T-helper 1 cell treated with Interleukin-12 subunit alpha and Interleukin-12 subunit beta and Interleukin-4 antibody, amounts not matched to agents 30 μg/mL and 1 μg/mL, for 36 hours (primary cell): ENCODE measurements at regions not wholly inside any gene's neighbourhood (a gene's known extent, or its start where the extent isn't known, plus 50 kb on each side); places are given as distances from the start of the nearest gene placed in this dataset.
"Not testable (repeated sequence)": the region's sequence is repeated elsewhere in the genome, so short reads cannot be mapped to it uniquely, and the experiment has no call there.

Experiments
- H3K27ac Mint-ChIP-seq: one replicate; pipeline ENCODE4 v1.8.0; 2021; ENCODE audit warnings: mild to moderate bottlenecking, mixed read lengths
- H3K27me3 Mint-ChIP-seq: one replicate; pipeline ENCODE4 v1.8.0; 2021; ENCODE audit warnings: low read depth, mixed read lengths
- H3K36me3 Mint-ChIP-seq: one replicate; pipeline ENCODE4 v1.8.0; 2021; ENCODE audit warnings: low read depth, mixed read lengths
- H3K4me1 Mint-ChIP-seq: one replicate; pipeline ENCODE4 v1.8.0; 2021; ENCODE audit warnings: low read depth, mixed read lengths
- H3K4me3 Mint-ChIP-seq: one replicate; pipeline ENCODE4 v1.8.0; 2021; ENCODE audit warnings: mild to moderate bottlenecking, moderate library complexity, mixed read lengths
- H3K9me3 Mint-ChIP-seq: one replicate; pipeline ENCODE4 v1.8.0; 2021; ENCODE audit warnings: mixed read lengths

DNA sequence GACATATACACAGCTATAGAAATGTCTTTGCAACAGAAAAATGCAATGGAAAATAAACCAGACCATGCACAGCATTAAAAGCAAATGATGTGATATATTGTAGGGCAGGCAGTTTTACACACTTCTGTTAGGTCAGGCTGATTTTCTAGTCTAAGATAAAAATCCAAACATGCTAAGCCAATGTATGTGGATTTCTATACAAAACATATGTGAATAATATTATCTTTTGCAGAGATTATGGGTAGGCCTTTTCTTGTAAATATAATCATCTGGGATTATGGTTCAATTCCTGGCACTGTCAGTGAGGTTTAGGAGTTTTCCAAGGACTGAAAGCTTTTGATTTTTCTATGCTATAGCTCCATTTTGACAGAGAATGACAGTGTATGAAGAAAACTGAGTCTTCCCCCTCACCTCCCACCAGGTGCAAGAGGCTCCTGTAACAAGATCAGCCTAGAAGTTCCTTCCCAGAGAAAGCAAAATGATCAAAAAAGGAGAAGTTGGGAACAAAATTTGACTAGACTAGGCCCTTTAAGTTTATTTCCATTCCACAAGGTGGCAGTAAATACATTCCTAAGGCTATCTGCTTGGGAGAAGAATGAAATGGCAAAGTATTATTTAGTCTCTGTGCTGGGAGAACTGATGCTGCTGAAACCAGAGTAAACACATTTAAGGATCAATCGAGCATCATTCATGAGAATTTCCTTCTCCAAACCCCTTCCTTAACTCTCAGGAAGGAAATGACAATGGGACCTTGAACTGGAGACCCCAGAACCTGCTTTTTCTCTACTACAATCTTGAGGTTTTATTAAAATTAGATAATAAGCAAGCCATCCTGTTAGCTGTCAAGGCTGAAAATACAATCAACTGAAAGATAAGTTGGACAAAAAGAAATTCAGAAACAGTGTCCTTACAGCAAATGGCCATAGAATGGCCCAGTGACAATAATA lies 133.0 kb upstream of the TUT7 start:
- H3K4me1 Mint-ChIP-seq, result peaks cover 4% of the 10 kb centered on the region
- H3K36me3 Mint-ChIP-seq, result no peaks in the 10 kb centered on the region
- H3K9me3 Mint-ChIP-seq, result no peaks in the 10 kb centered on the region
- H3K27ac Mint-ChIP-seq, result no peak overlapping the region
- no peaks in the 10 kb centered on the region for H3K27me3 Mint-ChIP-seq
- no peak overlapping the region for H3K4me3 Mint-ChIP-seq

DNA sequence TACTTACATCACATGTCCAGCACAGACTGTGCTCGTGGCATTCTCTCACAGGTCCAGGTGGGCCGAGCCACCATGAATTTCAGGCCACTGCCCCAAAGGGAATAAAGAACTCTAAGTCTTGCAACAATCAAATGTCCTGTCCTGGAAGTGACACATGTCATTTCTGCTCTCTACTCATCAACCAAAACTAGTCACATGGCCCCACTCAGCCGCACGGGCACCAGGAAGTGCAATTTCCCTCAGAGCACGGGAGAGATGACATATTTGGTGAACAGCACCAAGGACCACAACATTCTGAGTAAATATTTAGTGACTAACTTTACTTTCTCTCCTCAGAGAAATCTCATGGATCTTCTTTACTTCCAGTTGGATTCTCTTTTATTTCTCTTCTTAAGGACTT lies 131.1 kb upstream of the TUT7 start:
- no peak overlapping the region for H3K27ac Mint-ChIP-seq
- H3K27me3 Mint-ChIP-seq, result no peaks in the 10 kb centered on the region
- peaks cover 4% of the 10 kb centered on the region for H3K4me1 Mint-ChIP-seq
- no peak overlapping the region for H3K4me3 Mint-ChIP-seq
- H3K9me3 Mint-ChIP-seq, result no peaks in the 10 kb centered on the region
- no peaks in the 10 kb centered on the region for H3K36me3 Mint-ChIP-seq

DNA sequence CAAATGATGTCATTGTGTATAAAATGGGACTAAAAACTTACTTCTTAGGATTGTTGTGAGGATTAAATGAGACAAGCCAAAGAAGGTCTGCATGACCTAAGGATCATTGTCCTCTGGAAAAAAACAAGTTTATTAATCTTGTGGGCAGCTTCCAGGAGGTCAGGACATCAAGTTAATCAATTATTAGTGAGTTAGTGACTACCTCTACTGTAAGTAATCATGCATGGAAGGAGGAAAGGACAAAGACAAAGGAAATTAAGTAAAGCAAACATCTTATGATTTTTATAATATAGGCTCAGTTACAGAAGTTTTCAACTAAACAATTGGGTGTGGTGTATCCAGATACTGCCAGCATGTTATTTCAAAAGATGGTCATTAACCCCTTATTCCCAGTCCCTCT lies 129.3 kb upstream of the TUT7 start:
- no peaks in the 10 kb centered on the region for H3K9me3 Mint-ChIP-seq

DNA sequence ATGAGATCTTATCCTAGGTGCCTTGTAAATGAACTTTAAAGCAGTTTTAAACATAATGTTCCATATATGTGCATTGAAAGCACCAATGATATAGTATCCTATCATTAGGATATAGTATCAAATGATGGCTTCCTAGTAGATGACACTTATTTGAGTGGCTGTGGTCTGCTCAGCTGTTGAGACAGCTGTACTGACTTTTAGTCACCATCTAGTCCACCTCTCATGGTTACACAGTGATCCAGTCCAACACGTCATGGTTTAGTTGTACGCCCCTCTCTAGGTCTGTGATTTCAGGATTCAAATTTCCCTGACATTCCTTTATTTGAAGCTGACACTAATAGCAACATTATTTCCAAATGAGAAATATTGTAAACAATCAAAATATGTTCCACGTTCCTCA lies 127.3 kb upstream of the TUT7 start:
- Mint-ChIP-seq H3K27ac (no peak overlapping the region), H3K4me3 (no peak overlapping the region), H3K27me3 (peaks cover 9% of the 10 kb centered on the region)

More for the DNA sequence above, 129.3 kb upstream of the TUT7 start:
- Mint-ChIP-seq H3K4me1 (peaks cover 4% of the 10 kb centered on the region), H3K36me3 (no peaks in the 10 kb centered on the region), H3K27me3 (peaks cover 3% of the 10 kb centered on the region), H3K27ac (no peak overlapping the region), H3K4me3 (no peak overlapping the region)

DNA sequence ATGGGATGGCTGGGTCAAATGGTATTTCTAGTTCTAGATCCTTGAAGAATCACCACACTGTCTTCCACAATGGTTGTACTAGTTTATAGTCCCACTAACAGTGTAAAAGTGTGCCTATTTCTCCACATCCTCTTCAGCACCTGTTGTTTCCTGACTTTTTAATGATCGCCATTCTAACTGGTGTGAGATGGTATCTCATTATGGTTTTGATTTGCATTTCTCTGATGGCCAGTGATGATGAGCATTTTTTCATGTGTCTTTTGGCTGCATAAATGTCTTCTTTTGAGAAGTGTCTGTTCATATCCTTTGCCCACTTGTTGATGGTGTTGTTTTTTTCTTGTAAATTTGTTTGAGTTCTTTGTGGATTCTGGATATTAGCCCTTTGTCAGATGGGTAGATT lies 121.0 kb upstream of the TUT7 start:
- H3K9me3 Mint-ChIP-seq, H3K27ac Mint-ChIP-seq, H3K27me3 Mint-ChIP-seq, H3K36me3 Mint-ChIP-seq, H3K4me1 Mint-ChIP-seq, H3K4me3 Mint-ChIP-seq: not testable (repeated sequence)

More for the DNA sequence above, 127.3 kb upstream of the TUT7 start:
- Mint-ChIP-seq H3K36me3 (no peaks in the 10 kb centered on the region), H3K9me3 (no peaks in the 10 kb centered on the region), H3K4me1 (peaks cover 4% of the 10 kb centered on the region)

DNA sequence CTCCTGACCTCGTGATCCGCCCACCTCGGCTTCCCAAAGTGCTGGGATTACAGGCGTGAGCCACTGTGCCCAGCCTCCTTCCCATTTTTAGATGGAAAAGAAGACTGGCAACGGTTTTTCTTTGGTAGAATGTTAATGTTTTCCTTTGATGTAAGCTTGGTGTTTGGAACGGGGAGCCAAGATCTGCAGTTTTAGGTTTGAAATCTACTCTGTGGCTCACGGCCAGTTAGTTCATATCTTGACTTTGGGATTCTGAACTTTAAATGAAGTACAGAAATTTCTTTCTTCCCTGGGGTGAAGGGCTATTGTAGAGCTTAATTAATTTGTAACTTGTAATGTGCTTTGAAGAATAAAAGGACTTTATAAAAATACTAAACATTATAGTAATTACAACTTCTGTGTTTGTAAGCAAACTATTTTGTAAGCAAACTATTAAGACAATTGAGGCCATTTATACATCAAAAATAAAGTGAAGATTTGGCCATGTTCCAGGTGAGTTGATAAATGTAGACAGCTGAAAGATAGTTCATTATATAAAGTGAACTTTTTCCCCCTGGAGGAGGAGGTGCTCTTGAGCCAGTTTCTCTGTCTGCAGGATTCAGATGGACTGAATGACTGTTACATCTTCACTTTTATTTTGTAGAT lies 117.1 kb upstream of the TUT7 start:
- Mint-ChIP-seq H3K27ac (no peak overlapping the region), H3K4me3 (no peak overlapping the region), H3K9me3 (no peaks in the 10 kb centered on the region), H3K4me1 (no peaks in the 10 kb centered on the region), H3K27me3 (peaks cover 3% of the 10 kb centered on the region), H3K36me3 (no peaks in the 10 kb centered on the region)

DNA sequence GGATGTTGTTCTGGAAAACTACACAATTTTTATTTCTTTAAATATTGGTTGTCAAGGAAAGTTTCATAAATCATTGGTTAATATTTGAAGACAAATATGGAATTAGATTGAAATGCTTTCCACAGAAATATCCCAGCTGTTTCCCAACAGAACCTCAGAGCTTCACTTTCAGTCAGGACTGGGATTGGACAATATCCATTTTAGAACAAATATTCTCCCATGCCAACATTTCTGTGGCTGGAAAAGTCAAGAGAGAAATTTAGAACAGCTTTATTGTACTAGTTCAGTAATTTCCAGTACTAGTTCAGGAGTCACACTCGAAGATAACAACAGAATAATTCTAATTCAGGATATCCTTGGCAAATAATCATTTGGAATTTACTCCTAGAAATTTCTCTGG lies 116.1 kb upstream of the TUT7 start:
- Mint-ChIP-seq H3K27ac (no peak overlapping the region), H3K4me3 (no peak overlapping the region), H3K27me3 (peaks cover 3% of the 10 kb centered on the region), H3K4me1 (no peaks in the 10 kb centered on the region), H3K9me3 (no peaks in the 10 kb centered on the region), H3K36me3 (no peaks in the 10 kb centered on the region)

DNA sequence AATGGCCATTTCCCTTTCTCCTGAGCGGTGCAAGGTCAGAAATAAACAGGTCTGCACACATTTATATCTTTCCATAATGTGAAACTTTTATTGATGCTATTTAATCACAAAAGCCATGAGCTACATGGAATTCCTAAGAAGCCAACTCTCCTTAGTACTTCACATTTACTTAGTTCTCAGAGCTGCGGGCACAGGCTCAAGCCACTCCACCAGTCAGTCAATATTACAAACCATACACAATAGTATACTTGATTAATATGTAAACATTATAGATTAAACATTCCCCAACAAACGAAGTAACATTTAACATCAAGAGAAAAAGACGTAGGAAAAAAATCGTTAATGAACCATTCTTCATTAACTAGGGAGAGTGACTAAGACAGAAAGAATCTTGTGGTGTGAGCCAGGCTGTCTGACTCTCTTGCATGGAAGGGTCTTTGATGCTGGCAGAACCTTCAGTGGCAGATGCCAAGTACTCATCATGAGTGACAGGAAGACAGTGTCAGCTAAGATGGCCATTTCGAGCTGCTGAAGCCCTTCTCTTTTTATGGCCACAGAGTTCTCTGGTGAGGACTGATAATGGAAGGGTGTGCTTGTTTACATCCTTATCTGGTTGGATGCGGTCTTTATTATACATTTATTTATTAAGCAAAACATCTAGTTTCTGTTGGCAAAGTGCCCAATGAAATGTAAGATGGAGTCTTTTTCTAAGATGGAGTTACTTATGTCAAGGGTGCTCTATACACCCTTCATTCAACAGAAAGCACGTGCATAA lies 115.5 kb upstream of the TUT7 start:
- Mint-ChIP-seq H3K27me3 (peaks cover 3% of the 10 kb centered on the region), H3K9me3 (no peaks in the 10 kb centered on the region), H3K36me3 (no peaks in the 10 kb centered on the region), H3K4me3 (no peak overlapping the region), H3K4me1 (no peaks in the 10 kb centered on the region), H3K27ac (no peak overlapping the region)

DNA sequence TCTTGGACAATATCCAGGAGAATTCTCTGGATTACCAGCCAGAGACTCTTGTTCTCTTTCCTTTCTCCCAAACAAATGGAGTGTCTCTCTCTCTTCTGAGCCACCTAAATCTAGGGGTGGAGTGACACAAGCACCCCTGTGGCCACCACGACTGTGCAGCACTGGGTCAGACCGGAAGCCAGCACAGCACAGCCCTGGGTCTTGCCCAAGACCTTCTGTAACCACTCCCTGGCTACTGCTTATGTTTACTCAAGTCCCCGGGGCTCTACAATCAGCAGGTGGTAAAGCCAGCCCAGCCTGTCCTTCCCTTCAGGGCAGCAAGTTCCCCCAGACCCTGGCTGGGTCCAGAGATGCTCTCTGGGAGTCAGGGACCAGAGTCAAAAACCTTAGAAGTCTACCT lies 110.0 kb upstream of the TUT7 start:
- Mint-ChIP-seq H3K4me3 (no peak overlapping the region), H3K9me3 (no peaks in the 10 kb centered on the region), H3K36me3 (no peaks in the 10 kb centered on the region), H3K27ac (no peak overlapping the region), H3K4me1 (no peaks in the 10 kb centered on the region), H3K27me3 (peaks cover 5% of the 10 kb centered on the region)

DNA sequence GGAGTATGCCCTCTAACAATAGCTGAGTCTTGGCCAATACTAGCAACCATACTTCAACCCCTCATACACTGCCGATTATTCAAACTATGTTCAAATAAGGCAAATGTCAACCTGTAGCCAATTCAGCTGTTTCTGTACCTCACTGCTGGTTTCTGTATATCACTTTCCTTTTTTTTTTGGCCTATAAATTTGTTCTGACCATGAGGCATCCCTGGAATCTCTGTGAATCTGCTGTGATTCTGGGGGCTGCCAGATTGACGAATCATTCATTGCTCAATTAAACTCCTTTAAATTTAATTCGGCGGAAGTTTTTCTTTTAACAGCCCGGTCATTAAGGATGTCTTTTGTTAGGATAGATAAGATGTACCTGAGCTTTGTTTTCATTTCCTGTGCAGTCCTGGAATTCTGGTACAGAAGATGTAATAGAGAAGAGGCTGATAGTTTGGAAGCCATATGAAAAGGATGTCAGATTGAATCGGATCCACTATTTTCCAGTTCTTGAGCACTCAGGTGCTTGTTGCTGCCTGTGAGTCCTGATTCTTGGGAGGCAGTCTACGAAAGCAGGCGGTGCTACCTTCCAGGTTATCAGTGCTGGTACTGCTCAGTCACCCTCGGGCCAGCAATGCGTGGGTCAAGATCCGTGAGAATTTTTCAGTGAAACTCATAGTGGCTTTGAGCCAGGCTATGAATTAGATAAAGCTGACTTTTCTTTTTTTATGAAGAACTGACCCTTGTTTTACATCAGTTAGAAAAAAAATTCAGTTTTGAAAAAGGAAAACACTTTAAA lies 106.2 kb upstream of the TUT7 start:
- Mint-ChIP-seq H3K27me3 (peaks cover 6% of the 10 kb centered on the region), H3K4me1 (no peaks in the 10 kb centered on the region), H3K27ac (no peak overlapping the region), H3K9me3 (no peaks in the 10 kb centered on the region), H3K4me3 (no peak overlapping the region), H3K36me3 (no peaks in the 10 kb centered on the region)

DNA sequence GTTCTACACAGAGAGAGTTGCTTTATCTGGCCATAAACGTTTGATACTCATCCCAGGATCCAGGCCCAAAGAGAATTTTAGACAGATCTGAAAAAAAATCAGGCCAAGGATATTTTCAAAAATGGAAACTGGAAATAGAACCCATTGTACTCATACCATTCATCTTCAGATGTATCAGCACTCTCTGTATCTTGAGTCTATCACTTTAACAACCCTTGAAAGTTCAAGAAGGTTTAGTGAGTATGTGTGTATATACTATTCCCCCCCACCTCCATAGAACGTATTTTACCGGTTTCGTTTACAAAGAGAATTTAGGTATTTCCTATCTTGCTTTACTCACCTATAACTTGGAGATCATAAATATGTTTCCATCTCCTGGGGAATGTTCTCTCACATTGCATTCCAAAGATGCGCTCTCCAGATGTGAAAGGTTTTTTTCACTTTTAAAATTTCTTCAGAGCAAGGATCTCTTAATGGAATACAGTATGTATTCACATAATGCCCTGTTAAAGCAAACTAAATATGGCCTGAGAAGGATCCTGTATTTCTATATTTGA lies 105.5 kb upstream of the TUT7 start:
- Mint-ChIP-seq H3K36me3 (no peaks in the 10 kb centered on the region), H3K9me3 (no peaks in the 10 kb centered on the region), H3K27ac (no peak overlapping the region)

DNA sequence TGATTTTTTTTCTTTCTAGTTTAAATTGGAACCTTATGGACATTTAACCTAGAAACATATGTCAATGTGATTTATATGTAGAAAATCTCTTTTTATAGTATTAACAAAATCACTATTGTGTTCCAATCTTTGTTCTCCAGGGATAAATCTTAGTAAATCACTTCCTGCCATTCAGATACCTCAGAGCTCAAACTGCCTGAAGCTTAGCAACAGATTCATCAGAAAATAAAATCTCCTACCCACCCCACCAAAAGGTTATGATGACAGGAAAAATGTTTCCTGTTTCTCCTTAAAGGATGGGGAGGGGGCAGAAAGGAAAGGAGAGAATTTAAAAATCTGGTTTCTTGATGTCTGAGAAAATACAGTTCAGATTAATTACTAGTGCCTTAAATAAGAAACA lies 105.0 kb upstream of the TUT7 start:
- Mint-ChIP-seq H3K4me3 (no peak overlapping the region), H3K9me3 (no peaks in the 10 kb centered on the region), H3K36me3 (no peaks in the 10 kb centered on the region), H3K27me3 (peaks cover 6% of the 10 kb centered on the region), H3K27ac (no peak overlapping the region), H3K4me1 (no peaks in the 10 kb centered on the region)

More for the DNA sequence above, 105.5 kb upstream of the TUT7 start:
- peaks cover 6% of the 10 kb centered on the region for H3K27me3 Mint-ChIP-seq
- H3K4me3 Mint-ChIP-seq, result no peak overlapping the region
- no peaks in the 10 kb centered on the region for H3K4me1 Mint-ChIP-seq

DNA sequence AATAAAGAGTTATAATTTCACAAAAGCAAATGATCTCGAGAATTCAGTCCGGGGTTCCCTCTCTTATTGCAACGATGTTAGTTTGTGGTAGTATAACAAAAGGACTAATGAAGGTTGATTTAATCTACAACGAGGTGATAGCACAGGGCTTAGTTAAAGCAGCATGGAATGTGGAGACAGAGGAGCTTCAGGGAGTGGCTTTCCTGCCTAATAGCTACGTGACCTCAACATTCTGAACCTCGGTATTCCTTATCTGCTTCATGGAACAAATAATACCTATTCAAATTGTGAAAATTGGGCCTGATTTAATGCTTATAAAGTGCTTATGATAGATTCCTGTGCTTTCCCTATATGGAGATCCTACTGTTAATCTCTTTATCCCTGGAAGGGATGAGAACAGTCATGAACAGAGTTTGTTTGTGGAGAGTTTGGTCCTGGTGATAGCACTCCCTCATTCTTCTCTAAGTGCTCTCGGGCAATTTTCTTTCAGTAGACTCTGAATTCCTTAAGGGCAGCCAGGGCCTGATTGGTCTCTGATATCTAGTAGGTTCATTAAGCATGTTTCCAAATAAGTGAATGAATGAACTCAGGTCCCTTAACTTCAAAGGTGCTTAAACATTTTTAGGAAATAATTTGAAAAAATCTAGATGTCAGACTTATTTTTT lies 104.1 kb upstream of the TUT7 start:
- H3K36me3 Mint-ChIP-seq, result no peaks in the 10 kb centered on the region
- H3K4me1 Mint-ChIP-seq, result no peaks in the 10 kb centered on the region
- no peak overlapping the region for H3K4me3 Mint-ChIP-seq
- H3K9me3 Mint-ChIP-seq, result no peaks in the 10 kb centered on the region
- H3K27ac Mint-ChIP-seq, result no peak overlapping the region
- peaks cover 6% of the 10 kb centered on the region for H3K27me3 Mint-ChIP-seq
